Endothelial cell of umbilical vein (primary cell): ENCODE measurements at regions not wholly inside any gene's neighbourhood (a gene's known extent, or its start where the extent isn't known, plus 50 kb on each side); places are given as distances from the start of the nearest gene placed in this dataset.

Source experiments
- BruUV-seq: library from RNA; stranded (reverse); fragments of 400-500 nt; replicated peaks from 2 replicates; lab custom pipeline; 2021; lab: Mats Ljungman, UMichigan
- CTCF ChIA-PET: fragments of 300-600, 350-600 bp; sonication (Branson Sonifier 250); formaldehyde crosslinking; loops from one replicate; lab custom pipeline; 2021; ENCODE audit warnings: antibody characterized with exemption, inconsistent platforms; lab: Charles Lee
- POLR2A ChIA-PET: fragments of 300-600, 350-600 bp; sonication (Branson Sonifier 250); formaldehyde crosslinking; loops from one replicate; lab custom pipeline; 2021; ENCODE audit warnings: antibody characterized with exemption, inconsistent platforms; lab: Charles Lee
- DNase-seq: peaks from one replicate; pipeline ENCODE4 v3.0.0-alpha.2; 2011; ENCODE audit warnings: low read depth, low spot score
- FAIRE-seq: peaks from 2 replicates; lab custom pipeline; 2011; peaks lifted over from hg19 to GRCh38; lab: Jason Lieb, UNC
- H2AFZ ChIP-seq: 2 replicates; pipeline ENCODE4 v1.6.0; 2012; ENCODE audit warnings: low read depth, low read length, control low read depth, inconsistent platforms
- H3K27ac ChIP-seq: 2 replicates; pipeline ENCODE4 v1.5.1; 2011; ENCODE audit warnings: low read depth, mild to moderate bottlenecking, control low read depth, low read length, moderate library complexity; ENCODE audit not compliant: insufficient read depth
- H3K27me3 ChIP-seq, 2 experiments: 2 replicates each; pipeline versions ENCODE4 v1.6.0 to v1.6.1; 2011; ENCODE audit warnings: low read length in 2 of 2, mixed read lengths in 1 of 2; ENCODE audit not compliant: control insufficient read depth in 2 of 2, insufficient read depth in 2 of 2
- H3K36me3 ChIP-seq, 2 experiments: 2 replicates in 1 of 2; 3 replicates in 1 of 2; pipeline ENCODE4 v1.5.1; 2011; ENCODE audit warnings: low read length in 2 of 2, mild to moderate bottlenecking in 1 of 2, moderate library complexity in 1 of 2; ENCODE audit not compliant: control insufficient read depth in 2 of 2, insufficient read depth in 2 of 2; ENCODE audit errors: extremely low read depth in 1 of 2
- H3K4me1 ChIP-seq: 3 replicates; pipeline ENCODE4 v1.5.1; 2011; ENCODE audit warnings: mild to moderate bottlenecking, low read length; ENCODE audit not compliant: control insufficient read depth, insufficient read depth; ENCODE audit errors: extremely low read depth
- H3K4me2 ChIP-seq: 2 replicates; pipeline ENCODE4 v1.6.1; 2011; ENCODE audit warnings: low read length, control low read depth, mixed read lengths; ENCODE audit not compliant: insufficient read depth
- H3K4me3 ChIP-seq, 3 experiments: fragments of 200-600 bp in 1 of 3; sonication (generic), shearing (Covaris generic) in 1 of 3; replicated peaks in 1 of 3; 2 replicates each; pipeline ENCODE4 v1.5.1; 2011 to 2016; ENCODE audit warnings: control low read depth in 3 of 3, low read length in 3 of 3, mild to moderate bottlenecking in 2 of 3, inconsistent platforms in 1 of 3, low read depth in 1 of 3, moderate library complexity in 1 of 3; ENCODE audit not compliant: insufficient read depth in 1 of 3
- H3K79me2 ChIP-seq: 2 replicates; pipeline ENCODE4 v1.6.0; 2012; ENCODE audit warnings: low read length, inconsistent platforms; ENCODE audit not compliant: control insufficient read depth, insufficient read depth
- H3K9ac ChIP-seq: replicated peaks from 2 replicates; pipeline ENCODE3; 2011; ENCODE audit warnings: low read length, control low read depth; ENCODE audit not compliant: insufficient read depth; ENCODE audit errors: extremely low read depth
- H3K9me1 ChIP-seq: replicated peaks from 3 replicates; pipeline ENCODE4 v1.6.0; 2011; ENCODE audit warnings: mild to moderate bottlenecking, low read length; ENCODE audit not compliant: control insufficient read depth, insufficient read depth; ENCODE audit errors: extremely low read depth
- H3K9me3 ChIP-seq: replicated peaks from 2 replicates; pipeline ENCODE4 v1.5.1; 2012; ENCODE audit warnings: low read length, inconsistent platforms; ENCODE audit not compliant: control insufficient read depth, insufficient read depth
- H4K20me1 ChIP-seq: replicated peaks from 2 replicates; pipeline ENCODE3; 2011; ENCODE audit warnings: mild to moderate bottlenecking, low read length; ENCODE audit not compliant: control insufficient read depth, insufficient read depth; ENCODE audit errors: extremely low read depth
- CTCF ChIP-seq, 2 donors: IDR thresholded peaks; 1 replicate in 1 of 2; 2 replicates in 1 of 2; pipeline ENCODE4 v1.5.1; 2011; ENCODE audit warnings: low read length in 2 of 2, mild to moderate bottlenecking in 2 of 2, moderate library complexity in 2 of 2, control low read depth in 1 of 2, inconsistent platforms in 1 of 2, low read depth in 1 of 2; ENCODE audit not compliant: insufficient read depth in 1 of 2; ENCODE audit errors: extremely low read depth in 1 of 2
- EZH2 ChIP-seq: IDR thresholded peaks from 2 replicates; pipeline ENCODE4 v1.6.1; 2012; ENCODE audit warnings: borderline replicate concordance, low read depth, mild to moderate bottlenecking, moderate library complexity, low read length, inconsistent platforms; ENCODE audit not compliant: severe bottlenecking
- FOS ChIP-seq: IDR thresholded peaks from 2 replicates; pipeline ENCODE4 v1.6.1; 2011; ENCODE audit warnings: mild to moderate bottlenecking, low read length, moderate library complexity, borderline replicate concordance; ENCODE audit not compliant: insufficient read depth
- GATA2 ChIP-seq: IDR thresholded peaks from 2 replicates; pipeline ENCODE4 v1.7.0; 2011; ENCODE audit warnings: low read depth, mild to moderate bottlenecking, moderate library complexity, mixed read lengths, low read length; ENCODE audit not compliant: insufficient read length, insufficient read depth
- JUN ChIP-seq: IDR thresholded peaks from 2 replicates; pipeline ENCODE4 v1.6.1; 2011; ENCODE audit warnings: borderline replicate concordance, low read depth; ENCODE audit not compliant: insufficient read length, insufficient read depth
- MAX ChIP-seq: IDR thresholded peaks from 2 replicates; pipeline ENCODE4 v1.6.1; 2011; ENCODE audit not compliant: insufficient read depth, insufficient read length
- MYC ChIP-seq: IDR thresholded peaks from one replicate; pipeline ENCODE4 v1.6.1; 2011; ENCODE audit warnings: mild to moderate bottlenecking, low read depth, low read length
- POLR2A ChIP-seq: IDR thresholded peaks from 2 replicates; pipeline ENCODE4 v1.6.1; 2012; ENCODE audit warnings: low read depth, mild to moderate bottlenecking, control low read depth, low read length
- POLR2AphosphoS5 ChIP-seq: IDR thresholded peaks from 2 replicates; pipeline ENCODE4 v1.6.1; 2012; ENCODE audit warnings: low read depth, mild to moderate bottlenecking, control low read depth, low read length, moderate library complexity; ENCODE audit not compliant: insufficient read depth
- dilution Hi-C: fragments of 300-500 bp; cut with MboI; formaldehyde crosslinking; loops from one replicate; pipeline ENCODE4 v1.15.0; 2019; ENCODE audit warnings: low sequenced_read_pairs; ENCODE audit not compliant: extremely low pct_ligation_motif_present
- intact Hi-C: fragments of 100-400 bp; cut with micrococcal nuclease; formaldehyde crosslinking; loops from one replicate; pipeline ENCODE4 v1.10.0; 2022

- intact Hi-C loops = no loop called here
Measured at GRCh38 chr10:44781131-44781530, 130.0 kb upstream of the TMEM72 start.

More at GRCh38 chr10:44781131-44781530, 130.0 kb upstream of the TMEM72 start:
- Histone ChIP-seq H2AFZ (no peak overlapping the region), H3K9me3 (no peaks in the 10 kb centered on the region), H3K79me2 (no peaks in the 10 kb centered on the region), H3K27ac (no peak overlapping the region), H3K4me1 (no peaks in the 10 kb centered on the region), H3K9me1 (no peaks in the 10 kb centered on the region), H3K27me3 (peaks cover 0 to 2% of the 10 kb centered on the region in 2 experiments), H3K36me3 (no peaks in the 10 kb centered on the region), H4K20me1 (no peaks in the 10 kb centered on the region), H3K4me2 (no peak overlapping the region), H3K4me3 (no peak overlapping the region), H3K9ac (no peak overlapping the region)
- ChIA-PET CTCF (no interaction called here), POLR2A (no interaction called here)
- FAIRE-seq (no peak), DNase-seq (no peak)
- TF ChIP-seq CTCF (IDR thresholded peaks at IDR 0.05; ENCODE audit: extremely low read depth in 1 of 2, insufficient read depth in 1 of 2, low read depth in 1 of 2, low read length in 2 of 2) = no peak
- TF ChIP-seq JUN = no peak
- TF ChIP-seq MAX = no peak
- no peak for TF ChIP-seq FOS
- TF ChIP-seq GATA2 = no peak
- no peak for TF ChIP-seq POLR2A
- TF ChIP-seq POLR2AphosphoS5 = no peak
- TF ChIP-seq MYC = no peak
- TF ChIP-seq EZH2 = no peak
- dilution Hi-C loops = no loop called here
- BruUV-seq = no TSS peak
